ENCODE measurements at regions not wholly inside any gene's neighbourhood (a gene's known extent, or its start where the extent isn't known, plus 50 kb on each side); places are given as distances from the start of the nearest gene placed in this dataset.

- TF ChIP-seq CTCF (IDR thresholded peaks at IDR 0.05) (no peak), REST (IDR thresholded peaks at IDR 0.05; ENCODE audit: insufficient read depth in 1 of 2, low read depth in 2 of 2, low read length in 1 of 2) (no peak), POLR2AphosphoS5 (IDR thresholded peaks at IDR 0.05; ENCODE audit: low read depth, low read length) (no peak), TCF7L2 (IDR thresholded peaks at IDR 0.05; ENCODE audit: low read depth, low read length) (no peak)
These were observed 923.4 kb downstream of the SOCS6 start for GRCh38 chr18:71212222-71212621.
